Suppressor macrophage treated with lipopolysaccharide for 4 hours (primary cell): ENCODE measurements at regions not wholly inside any gene's neighbourhood (a gene's known extent, or its start where the extent isn't known, plus 50 kb on each side); places are given as distances from the start of the nearest gene placed in this dataset.

ENCODE experiments used
- DNase-seq: peaks from one replicate; pipeline ENCODE4 v3.0.0-alpha.2; 2020

- no peak for DNase-seq
These were observed 214.2 kb upstream of the TMCO5A start for GRCh38 chr15:37720267-37720666.

GRCh38 chr15:37731146-37731746, 203.2 kb upstream of the TMCO5A start:
- no peak for DNase-seq

GRCh38 chr15:37733628-37734027, 200.8 kb upstream of the TMCO5A start:
- DNase-seq = no peak

DNA sequence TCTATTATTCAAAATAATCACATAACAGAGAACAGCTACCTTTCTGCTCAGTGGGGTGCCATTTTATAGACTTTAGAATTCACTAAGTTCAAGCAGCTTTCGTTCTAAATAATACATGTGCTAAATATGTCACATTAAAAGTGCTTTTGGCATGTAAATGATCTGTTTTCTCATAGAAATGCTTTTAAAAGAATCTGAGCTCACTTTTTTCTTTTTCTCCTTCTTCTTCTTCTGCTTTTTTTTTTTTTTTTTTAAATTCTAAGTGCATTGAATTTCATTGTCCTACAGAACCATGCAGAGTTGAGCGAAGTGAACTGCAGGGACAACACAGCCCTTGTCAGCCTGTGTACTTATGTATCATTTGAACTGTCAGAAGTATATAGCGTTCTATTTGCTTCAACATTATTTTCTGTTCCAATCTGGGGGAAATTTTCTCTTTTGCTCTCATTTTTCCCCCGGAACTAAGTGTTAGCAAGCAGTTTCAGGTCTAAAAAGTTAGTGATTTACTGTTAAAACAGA, 193.8 kb upstream of the TMCO5A start:
- DNase-seq = no peak

DNA sequence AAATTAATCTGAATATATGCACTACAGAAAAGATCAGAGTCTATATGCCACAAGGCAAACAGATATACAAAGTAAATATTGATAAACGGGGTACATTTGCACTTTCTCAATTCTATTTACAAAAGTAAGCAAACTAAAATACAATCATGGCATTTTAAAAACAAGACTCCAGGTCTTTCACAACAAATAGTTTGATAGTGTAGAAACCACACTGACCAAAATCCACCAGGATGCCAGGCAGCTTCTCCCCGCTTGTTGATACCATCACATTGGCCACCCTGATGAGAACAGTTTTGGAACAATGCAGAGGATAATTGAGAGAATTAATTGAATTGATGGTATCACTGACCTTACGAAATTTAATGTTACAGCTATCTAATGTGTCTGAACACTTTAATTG, 190.6 kb upstream of the TMCO5A start:
- DNase-seq = no peak

DNA sequence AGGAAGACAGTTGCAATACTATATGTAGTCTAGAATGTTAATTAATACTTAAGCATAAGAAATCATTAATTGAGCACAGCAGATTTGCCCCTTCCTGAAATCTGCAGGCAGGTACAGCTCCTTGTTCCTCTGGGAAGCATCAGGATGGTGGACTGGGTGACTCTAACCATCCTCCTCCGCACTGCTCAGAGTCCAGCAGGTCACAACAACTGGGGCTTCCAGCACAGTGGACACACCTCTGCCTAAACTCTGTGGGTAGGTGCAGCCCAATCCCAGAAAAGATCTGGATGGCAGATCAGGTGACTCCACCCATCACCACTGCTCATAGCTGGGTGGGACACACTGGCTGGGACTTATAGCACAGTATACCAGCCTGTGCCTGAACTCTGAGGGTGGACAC, 189.9 kb upstream of the TMCO5A start:
- DNase-seq = no peak

DNA sequence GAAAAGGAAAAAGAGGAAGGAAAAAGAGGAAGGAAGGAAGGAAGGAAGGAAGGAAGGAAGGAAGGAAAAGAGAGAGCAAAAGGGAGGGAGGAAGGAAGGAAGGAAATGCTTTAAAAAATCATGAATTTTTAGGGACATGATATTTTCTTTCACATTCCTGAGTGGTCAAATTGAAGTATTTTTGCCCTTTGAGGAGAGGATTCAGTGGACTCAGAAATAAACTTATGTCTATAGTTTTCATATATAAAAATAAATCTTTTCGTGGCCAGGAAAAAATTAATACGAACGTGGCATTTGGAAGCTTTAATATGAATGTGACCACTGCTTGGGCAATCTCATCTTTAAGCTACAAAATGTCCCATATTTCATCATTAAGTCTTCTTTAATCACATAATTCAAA, 183.0 kb upstream of the TMCO5A start:
- DNase-seq = no peak

- no peak for DNase-seq
These were observed 178.0 kb upstream of the TMCO5A start for GRCh38 chr15:37756407-37756806.

DNA sequence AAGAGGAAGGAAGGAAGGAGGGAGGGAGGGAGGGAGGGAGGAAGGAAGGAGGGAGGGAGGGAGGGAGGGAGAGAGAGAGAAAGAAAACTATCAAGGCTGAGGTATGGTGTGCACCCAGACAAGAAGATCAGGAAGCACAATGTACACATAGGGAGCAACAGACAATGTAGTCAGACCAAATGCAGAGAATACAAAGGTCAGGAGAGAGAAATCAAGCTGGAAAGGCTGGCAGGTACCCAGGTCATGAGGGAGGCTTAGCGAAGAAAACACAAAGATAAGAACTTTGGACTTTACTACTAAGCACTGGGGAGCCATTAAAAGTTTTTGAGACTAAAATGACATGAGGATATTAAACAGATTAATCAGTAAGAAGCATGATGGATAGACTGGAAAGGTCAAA, 176.0 kb upstream of the TMCO5A start:
- DNase-seq = no peak

- peak; percentile 29 for DNase-seq
These were observed 169.7 kb upstream of the TMCO5A start for GRCh38 chr15:37764733-37765191.

- peak; percentile 44 for DNase-seq
These were observed 168.7 kb upstream of the TMCO5A start for GRCh38 chr15:37765786-37766185.

DNA sequence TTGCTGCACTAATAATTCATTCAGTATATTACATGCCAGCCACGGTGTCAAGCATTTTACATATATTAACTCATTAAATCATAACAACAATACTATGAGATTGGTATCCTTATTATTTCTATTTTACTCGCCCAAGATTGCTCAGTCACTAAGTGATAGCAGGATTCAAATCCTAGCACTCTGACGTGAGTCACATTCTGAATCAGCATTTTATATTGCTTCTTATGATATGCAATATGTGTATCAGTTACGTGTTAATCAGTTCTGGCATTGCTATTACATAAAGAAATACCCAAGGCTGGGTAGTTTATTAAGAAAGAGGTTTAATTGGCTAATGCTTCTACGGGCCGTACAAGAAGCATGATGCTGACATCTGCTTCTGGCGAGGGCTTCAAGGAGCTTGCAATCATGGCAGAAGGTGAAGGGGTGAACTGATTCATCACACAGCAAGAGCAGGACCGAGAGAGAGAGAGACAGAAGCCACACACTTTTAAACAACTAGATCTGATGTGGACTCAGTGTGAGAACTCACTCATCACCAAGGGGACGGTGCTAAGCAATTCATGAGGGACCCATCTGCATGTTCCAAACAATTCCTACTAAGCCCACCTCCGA, 166.5 kb upstream of the TMCO5A start:
- no peak for DNase-seq

- DNase-seq = peak; percentile 21
These were observed 163.0 kb upstream of the TMCO5A start for GRCh38 chr15:37771465-37771864.

GRCh38 chr15:37773111-37773860, 161.2 kb upstream of the TMCO5A start:
- DNase-seq = no peak

- DNase-seq = no peak
These were observed 159.5 kb upstream of the TMCO5A start for GRCh38 chr15:37774961-37775360.

DNA sequence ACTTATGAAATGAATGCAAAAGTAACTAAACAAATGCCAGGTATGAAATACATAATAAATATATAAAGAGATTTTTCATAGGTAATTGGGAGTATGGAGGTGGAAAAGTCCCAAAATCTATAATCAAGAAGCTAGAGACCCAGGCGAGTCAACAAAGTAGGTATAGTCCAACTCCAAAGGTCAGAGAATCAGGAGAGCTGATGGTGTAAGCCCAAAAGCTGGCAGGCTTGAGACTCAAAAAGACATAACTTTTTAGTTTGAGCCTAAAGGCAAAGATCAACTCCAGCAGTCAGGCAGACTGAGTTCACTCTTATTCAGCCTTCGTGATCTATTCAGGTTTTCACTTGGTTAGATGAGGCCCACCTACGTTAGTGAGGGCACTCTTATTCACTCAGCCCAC, 157.4 kb upstream of the TMCO5A start:
- no peak for DNase-seq

GRCh38 chr15:37783290-37783689, 151.2 kb upstream of the TMCO5A start:
- DNase-seq = no peak

DNA sequence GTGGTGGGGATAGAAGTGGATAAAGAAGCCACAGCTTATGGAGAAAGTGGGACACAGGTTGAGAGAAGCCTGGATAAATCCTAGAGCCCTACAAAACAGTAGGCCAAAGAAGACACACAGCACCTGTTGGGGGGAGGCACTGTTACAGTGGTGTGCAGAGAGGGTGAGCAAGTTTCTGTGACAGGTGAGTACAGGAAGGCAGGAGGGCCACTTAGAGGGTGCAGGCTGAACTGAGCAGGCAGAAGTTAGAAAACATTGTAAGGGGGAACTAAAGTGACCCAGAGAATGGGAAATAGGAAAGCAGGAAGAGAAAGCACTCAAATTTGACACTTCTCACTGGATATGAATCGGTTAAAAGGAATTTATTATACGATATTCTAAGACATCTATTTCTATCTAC, 146.1 kb upstream of the TMCO5A start:
- no peak for DNase-seq

- no peak for DNase-seq
These were observed 145.6 kb upstream of the TMCO5A start for GRCh38 chr15:37788767-37789396.

GRCh38 chr15:37789397-37789786, 145.0 kb upstream of the TMCO5A start:
- no peak for DNase-seq

- no peak for DNase-seq
These were observed 144.6 kb upstream of the TMCO5A start for GRCh38 chr15:37789881-37790280.

GRCh38 chr15:37791693-37792092, 142.7 kb upstream of the TMCO5A start:
- DNase-seq = no peak

DNA sequence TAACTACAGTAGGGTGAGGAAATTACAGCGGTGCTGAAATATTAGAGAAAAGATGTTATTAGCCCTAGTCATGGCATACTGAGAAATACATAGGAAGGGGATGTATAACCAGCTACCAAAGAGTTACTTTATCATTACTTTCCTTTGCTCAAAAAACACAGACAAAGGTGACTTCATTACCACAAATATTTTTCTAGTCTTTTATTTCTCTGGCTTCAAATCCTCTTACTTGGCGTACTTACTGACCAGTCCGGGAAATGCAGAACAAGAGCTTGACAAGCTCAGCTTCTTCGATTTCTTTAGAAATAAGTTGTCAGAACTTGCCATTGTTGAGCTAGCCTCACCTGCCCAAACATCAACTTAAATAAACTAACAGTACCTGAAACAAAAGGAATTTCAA, 142.1 kb upstream of the TMCO5A start:
- no peak for DNase-seq

- DNase-seq = no peak
These were observed 140.6 kb upstream of the TMCO5A start for GRCh38 chr15:37793851-37794250.
